GM23248 (cell line): ENCODE measurements at regions not wholly inside any gene's neighbourhood (a gene's known extent, or its start where the extent isn't known, plus 50 kb on each side); places are given as distances from the start of the nearest gene placed in this dataset.

ENCODE experiments used
- EZH2 ChIP-seq: fragments of 200-600 bp; sonication (generic); IDR thresholded peaks from 2 replicates; pipeline ENCODE4 v1.6.1; 2018; ENCODE audit warnings: antibody characterized with exemption, mild to moderate bottlenecking; ENCODE audit not compliant: insufficient read depth, poor library complexity, severe bottlenecking
- EZH2phosphoT487 ChIP-seq: fragments of 200-600 bp; sonication (generic); IDR thresholded peaks from 2 replicates; pipeline ENCODE4 v1.6.1; 2018; ENCODE audit warnings: antibody characterized with exemption, moderate library complexity, mild to moderate bottlenecking, low read depth; ENCODE audit not compliant: insufficient read depth

DNA sequence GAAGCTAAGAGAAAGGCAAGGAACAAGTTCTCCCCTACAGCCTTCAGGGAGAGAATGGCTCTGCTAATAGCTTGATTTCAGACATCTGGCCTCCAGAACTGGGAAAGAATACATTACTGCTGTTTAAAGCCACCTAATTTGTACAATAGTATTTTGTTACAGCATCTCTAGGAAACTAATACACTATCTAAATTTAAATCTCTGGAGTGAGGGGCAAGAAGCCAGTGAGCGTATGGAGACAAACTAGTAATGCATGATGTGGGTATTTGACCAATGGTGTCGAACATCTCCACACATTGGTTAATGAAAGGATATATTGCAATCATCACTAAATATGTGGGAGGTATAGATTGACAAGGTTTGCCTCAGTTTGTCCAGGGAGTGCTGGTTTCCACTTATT, 451.5 kb downstream of the EPM2A start:
- TF ChIP-seq EZH2 (no peak), EZH2phosphoT487 (no peak)
